HG02885 (cell line): ENCODE measurements at regions not wholly inside any gene's neighbourhood (a gene's known extent, or its start where the extent isn't known, plus 50 kb on each side); places are given as distances from the start of the nearest gene placed in this dataset.

Experiments
- ATAC-seq: cut with Tn5 transposase; IDR thresholded peaks from one replicate; pipeline ENCODE4 v1.9.1; 2021; ENCODE audit warnings: mild to moderate bottlenecking; ENCODE audit not compliant: unreplicated experiment, poor library complexity

GRCh38 chrX:14209034-14209433 lies 179.3 kb upstream of the GEMIN8 start:
- ATAC-seq = no peak

GRCh38 chrX:14194711-14195110 lies 165.0 kb upstream of the GEMIN8 start:
- ATAC-seq = no peak

- ATAC-seq = no peak
Observed at GRCh38 chrX:14193547-14193946, 163.9 kb upstream of the GEMIN8 start.

GRCh38 chrX:14173873-14174272 lies 144.2 kb upstream of the GEMIN8 start:
- ATAC-seq = no peak

GRCh38 chrX:14164828-14165227 lies 135.1 kb upstream of the GEMIN8 start:
- ATAC-seq = no peak

DNA sequence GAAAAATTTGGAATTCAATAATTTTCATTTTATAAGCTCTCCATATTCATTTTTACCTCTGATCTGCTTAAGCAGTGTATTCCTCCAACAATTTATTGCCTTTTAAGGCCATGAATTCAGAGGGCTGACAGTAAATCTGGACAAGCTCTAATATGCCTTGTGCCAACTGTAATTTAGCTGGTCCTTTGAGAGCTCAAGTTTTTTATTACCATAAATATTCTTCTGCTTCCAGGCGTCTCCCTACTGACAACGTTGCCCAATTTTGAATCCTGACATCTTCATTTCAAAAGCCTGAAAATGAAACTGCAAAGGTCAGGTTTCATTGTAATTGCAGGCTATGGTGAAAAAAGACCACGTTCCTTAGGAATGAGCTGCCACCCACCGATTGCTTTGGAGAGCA lies 95.8 kb upstream of the GEMIN8 start:
- ATAC-seq = no peak

DNA sequence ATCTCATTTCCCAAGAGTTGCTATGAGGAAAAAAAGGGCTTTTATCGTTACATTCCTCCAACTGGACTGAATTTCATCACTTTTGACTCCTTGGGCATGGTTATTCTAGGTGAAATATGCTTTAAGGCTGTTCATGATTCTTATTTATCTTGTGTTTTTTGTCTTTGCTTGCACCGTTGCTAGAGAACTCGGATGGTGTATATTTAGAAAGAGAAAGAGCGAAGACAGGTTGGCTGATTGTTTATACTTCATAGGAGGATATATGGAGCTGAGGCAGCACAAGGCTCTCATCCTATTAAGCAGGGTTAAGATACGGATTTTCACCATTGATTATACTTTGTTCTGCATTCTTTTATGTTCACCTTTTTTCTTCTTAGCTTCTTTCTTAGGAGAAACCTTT lies 94.9 kb upstream of the GEMIN8 start:
- no peak for ATAC-seq

- peak; percentile 90 for ATAC-seq
Observed at GRCh38 chrX:14095702-14096101, 66.0 kb upstream of the GEMIN8 start.

DNA sequence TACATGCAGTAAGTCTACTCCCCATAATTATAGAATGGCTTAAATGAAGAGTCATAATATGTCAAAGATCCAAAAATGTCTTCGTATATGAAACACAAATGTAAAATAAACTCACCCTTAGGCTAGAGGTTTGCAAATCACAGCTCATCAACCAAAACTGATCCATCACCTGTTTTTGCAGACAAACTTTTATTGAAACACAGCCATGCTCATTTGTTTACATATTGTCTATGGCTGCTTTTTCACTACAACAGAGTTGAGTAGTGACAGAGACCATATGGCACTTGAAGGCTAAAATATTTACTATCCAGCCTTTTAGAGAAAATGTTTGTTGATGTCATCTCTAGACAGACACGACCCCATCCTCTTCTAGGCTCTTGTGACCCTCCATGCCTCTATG lies 64.5 kb upstream of the GEMIN8 start:
- no peak for ATAC-seq

DNA sequence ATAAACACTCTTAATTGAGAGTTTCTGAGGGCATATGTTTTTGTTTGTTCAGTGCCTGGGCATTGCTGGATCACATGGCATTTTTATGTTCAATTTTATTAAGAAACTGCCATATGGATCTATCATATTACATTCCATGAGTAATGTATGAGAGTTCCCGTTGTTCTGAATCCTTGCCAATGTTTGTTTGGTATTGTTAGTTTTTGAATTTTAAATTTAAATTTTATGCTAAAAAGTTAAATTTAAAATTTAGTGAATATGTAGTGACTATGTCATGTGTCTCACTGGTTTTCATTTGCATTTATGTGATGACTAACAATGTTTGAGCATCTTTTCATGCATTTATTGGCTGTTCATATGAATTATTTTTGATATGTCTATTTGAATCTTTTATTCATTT lies 54.8 kb upstream of the GEMIN8 start:
- no peak for ATAC-seq

DNA sequence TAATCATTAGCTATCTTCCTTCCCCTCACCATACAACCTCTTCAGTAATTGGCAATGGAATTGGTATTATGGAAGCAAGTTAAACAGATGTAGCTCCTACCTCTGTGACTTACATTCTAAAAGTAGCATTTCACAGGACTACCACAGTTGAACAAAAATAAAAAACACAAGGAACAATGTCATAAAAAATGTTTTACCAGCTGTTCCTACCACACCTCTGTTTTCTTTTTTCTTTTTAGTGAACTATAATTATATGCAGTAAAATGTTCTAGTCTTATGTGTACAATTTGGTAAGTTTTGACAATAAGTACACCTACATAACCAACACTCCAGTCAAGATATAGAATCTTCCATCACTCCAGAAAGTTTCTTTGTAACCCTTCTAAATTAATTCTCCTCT lies 54.1 kb upstream of the GEMIN8 start:
- ATAC-seq = no peak

- ATAC-seq = no peak
Observed at GRCh38 chrX:14079891-14080430, 50.3 kb upstream of the GEMIN8 start.
